HepG2 (cell line): ENCODE measurements at regions not wholly inside any gene's neighbourhood (a gene's known extent, or its start where the extent isn't known, plus 50 kb on each side); places are given as distances from the start of the nearest gene placed in this dataset.
"Not testable (repeated sequence)": the region's sequence is repeated elsewhere in the genome, so short reads cannot be mapped to it uniquely, and the experiment has no call there.

ENCODE experiments used
- ELF4 ChIP-seq: sonication (generic); formaldehyde crosslinking; IDR thresholded peaks from 2 replicates; pipeline ENCODE4 v1.5.0; 2020; ENCODE audit warnings: missing genetic modification reagents, mild to moderate bottlenecking, moderate library complexity, borderline replicate concordance
- EZH2 ChIP-seq: conservative IDR thresholded peaks from 2 replicates; pipeline ENCODE4 v1.6.1; 2012; ENCODE audit warnings: mild to moderate bottlenecking, low read depth, low read length, moderate library complexity
- IRF9 ChIP-seq: sonication (generic); formaldehyde crosslinking; IDR thresholded peaks from 2 replicates; pipeline ENCODE4 v1.8.0; 2022; ENCODE audit warnings: missing genetic modification reagents, mild to moderate bottlenecking, borderline replicate concordance
- NFIC ChIP-seq: IDR thresholded peaks from 2 replicates; pipeline ENCODE4 v1.6.1; 2012; ENCODE audit warnings: mild to moderate bottlenecking, low read length, inconsistent platforms
- NR2F6 ChIP-seq, 2 experiments: IDR thresholded peaks; 2 replicates each; pipeline ENCODE4 v1.6.1; 2016; ENCODE audit warnings: antibody characterized with exemption in 1 of 2, mild to moderate bottlenecking in 1 of 2
- POLR2AphosphoS5 ChIP-seq: IDR thresholded peaks from 2 replicates; pipeline ENCODE4 v1.6.1; 2012; ENCODE audit warnings: low read depth, low read length
- TMF1 ChIP-seq: sonication (generic); formaldehyde crosslinking; IDR thresholded peaks from 2 replicates; pipeline ENCODE4 v1.8.1; 2022; ENCODE audit warnings: low read depth, missing genetic modification reagents
- ZNF282 ChIP-seq: fragments of 450-650 bp; IDR thresholded peaks from 2 replicates; pipeline ENCODE4 v1.6.1; 2018; ENCODE audit not compliant: partially characterized antibody
- ZNF768 ChIP-seq: sonication (generic); formaldehyde crosslinking; IDR thresholded peaks from 2 replicates; pipeline ENCODE4 v1.4.0; 2020; ENCODE audit warnings: missing genetic modification reagents

DNA sequence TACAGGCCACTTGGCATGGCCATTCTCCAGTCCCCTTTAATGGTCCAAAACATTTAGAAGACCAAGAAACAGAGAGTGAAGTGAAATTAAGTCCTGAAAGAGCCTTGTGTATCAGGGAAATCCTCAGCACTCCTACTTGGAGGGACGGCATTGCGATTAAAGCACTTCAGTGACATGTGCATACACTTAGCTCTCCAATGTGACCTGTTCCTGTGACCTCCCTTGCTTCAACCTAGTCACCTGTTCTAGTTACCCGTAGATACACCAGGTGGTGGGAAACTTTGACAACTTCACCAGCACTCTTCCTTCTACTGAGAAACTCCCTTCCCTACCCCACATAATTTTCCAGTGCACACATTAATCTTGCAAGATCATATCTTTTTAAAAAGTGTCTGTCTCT, 785.3 kb downstream of the TTLL7 start:
- TF ChIP-seq NFIC; POLR2AphosphoS5; NR2F6 (IDR thresholded peaks at IDR 0.05); NR2F6 (CRISPR knock-in tag; IDR thresholded peaks at IDR 0.05); ZNF282; TMF1; ZNF768 (CRISPR knock-in tag); EZH2; ELF4 (CRISPR knock-in tag); IRF9 (CRISPR knock-in tag): not testable (repeated sequence)
